Heart left ventricle (tissue), 13 donors: ENCODE measurements at regions not wholly inside any gene's neighbourhood (a gene's known extent, or its start where the extent isn't known, plus 50 kb on each side); places are given as distances from the start of the nearest gene placed in this dataset.

Experiments
- CTCF ChIP-seq, 12 donors: fragments of 200-600 bp; sonication (generic) in 4 of 12; IDR thresholded peaks; one replicate each; pipeline versions ENCODE4 v1.5.0 to v1.8.0; 2018 to 2022; ENCODE audit warnings: antibody characterized with exemption in 12 of 12, mild to moderate bottlenecking in 5 of 12
- POLR2A ChIP-seq, 2 donors: fragments of 450-650 bp; IDR thresholded peaks; one replicate each; pipeline ENCODE4 v1.6.1; 2017; ENCODE audit warnings: antibody characterized with exemption in 2 of 2, mild to moderate bottlenecking in 2 of 2, moderate library complexity in 2 of 2
- donor health status: ischemic (EF 13 %, LVEDD 7.1; RV severe dilation, severe dysfunction).
- donor health status: DM: no; HTN: yes; CAD: no.
- donor health status: DM: no; HTN: no; CAD: no.
- donor health status: ischemic (EF 25% LVEDD 6.9; RV normal size, moderate dysfunction).
- donor health status: ischemic (EF 25% LVEDD 5.7; RV mildly dilated, moderate dysfunction).
- donor health status: ischemic (EF 35%, LVEDD 5.7; RV mildly dilated, moderate dysfunction).
- donor health status: nonischemic (EF 11% LVEDD 7.7; RV severe dilation, severe dysfunction).
- donor health status: DM: yes; HTN: yes; CAD: no.
- donor health status: PGD.
- donor health status: ischemic (EF 29% LVEDD 5.4; RV normal size, mild dysfunction).
- donor health status: nonischemic (EF 23%, LVEDD 6.1; RV moderate dilation, normal function).

DNA sequence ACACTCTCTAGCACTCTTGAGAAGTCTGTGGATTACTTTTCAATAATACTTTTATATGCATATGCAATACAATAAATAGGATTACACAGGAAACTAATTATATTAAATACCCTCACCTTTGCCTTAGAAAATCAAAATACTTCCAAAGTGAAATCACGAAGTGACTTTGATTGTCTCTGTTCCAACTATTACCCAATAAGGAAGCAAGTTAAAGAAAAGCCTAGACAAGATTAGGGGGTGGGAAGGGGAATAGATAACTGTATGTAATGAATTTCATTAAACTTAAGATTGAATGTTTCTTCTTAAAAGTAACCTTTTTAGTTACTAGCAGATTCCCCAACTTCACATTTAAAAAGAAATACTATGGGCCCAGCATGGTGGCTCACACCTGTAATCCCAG lies 66.6 kb upstream of the SOX4 start:
- TF ChIP-seq CTCF (IDR thresholded peaks at IDR 0.05) (no peak), POLR2A (IDR thresholded peaks at IDR 0.05) (no peak)
